GM21723 (cell line): ENCODE measurements at regions not wholly inside any gene's neighbourhood (a gene's known extent, or its start where the extent isn't known, plus 50 kb on each side); places are given as distances from the start of the nearest gene placed in this dataset.

Experiments
- ATAC-seq: cut with Tn5 transposase; IDR thresholded peaks from one replicate; pipeline ENCODE4 v1.9.1; 2021; ENCODE audit warnings: mild to moderate bottlenecking, moderate library complexity; ENCODE audit not compliant: unreplicated experiment

GRCh38 chr4:80145739-80146138 is 51.6 kb upstream of the PRDM8 start:
- no peak for ATAC-seq

- no peak for ATAC-seq
Observed at GRCh38 chr4:80144676-80145470, 52.4 kb upstream of the PRDM8 start.

- no peak for ATAC-seq
Observed at GRCh38 chr4:80143307-80143679, 54.0 kb upstream of the PRDM8 start.

- no peak for ATAC-seq
Observed at GRCh38 chr4:80142394-80143306, 54.7 kb upstream of the PRDM8 start.

GRCh38 chr4:80141543-80141942 is 55.8 kb upstream of the PRDM8 start:
- ATAC-seq, result no peak

GRCh38 chr4:80140194-80140593 is 57.1 kb upstream of the PRDM8 start:
- no peak for ATAC-seq

GRCh38 chr4:80139671-80140070 is 57.6 kb upstream of the PRDM8 start:
- ATAC-seq, result no peak

- peak; percentile 95 for ATAC-seq
Observed at GRCh38 chr4:80138551-80139538, 58.5 kb upstream of the PRDM8 start.

- no peak for ATAC-seq
Observed at GRCh38 chr4:80137631-80138030, 59.7 kb upstream of the PRDM8 start.

- no peak for ATAC-seq
Observed at GRCh38 chr4:80136270-80136669, 61.0 kb upstream of the PRDM8 start.

- ATAC-seq, result no peak
Observed at GRCh38 chr4:80135702-80136058, 61.6 kb upstream of the PRDM8 start.

GRCh38 chr4:80134936-80135701 is 62.1 kb upstream of the ANTXR2 start:
- no peak for ATAC-seq

GRCh38 chr4:80133240-80133783 is 60.3 kb upstream of the ANTXR2 start:
- no peak for ATAC-seq

- ATAC-seq, result no peak
Observed at GRCh38 chr4:80129785-80130184, 56.8 kb upstream of the ANTXR2 start.

GRCh38 chr4:80128941-80129340 is 55.9 kb upstream of the ANTXR2 start:
- no peak for ATAC-seq

- ATAC-seq, result no peak
Observed at GRCh38 chr4:80127870-80128419, 54.9 kb upstream of the ANTXR2 start.

- ATAC-seq, result no peak
Observed at GRCh38 chr4:80126435-80126834, 53.4 kb upstream of the ANTXR2 start.

- ATAC-seq, result no peak
Observed at GRCh38 chr4:80125252-80126177, 52.5 kb upstream of the ANTXR2 start.
